ENCODE measurements at regions not wholly inside any gene's neighbourhood (a gene's known extent, or its start where the extent isn't known, plus 50 kb on each side); places are given as distances from the start of the nearest gene placed in this dataset.

- Histone ChIP-seq H3K4me3 (ENCODE audit: low read depth, low read length) (no peak overlapping the region), H3K36me3 (replicated peaks) (no peaks in the 10 kb centered on the region), H3K27ac (no peak overlapping the region), H3K27me3 (replicated peaks) (peaks cover 26% of the 10 kb centered on the region)
- in situ Hi-C loops (cut with HindIII; ENCODE audit: low pct_ligation_motif_present, low sequenced_read_pairs) = no loop called here
- TF ChIP-seq, protein P1, sequence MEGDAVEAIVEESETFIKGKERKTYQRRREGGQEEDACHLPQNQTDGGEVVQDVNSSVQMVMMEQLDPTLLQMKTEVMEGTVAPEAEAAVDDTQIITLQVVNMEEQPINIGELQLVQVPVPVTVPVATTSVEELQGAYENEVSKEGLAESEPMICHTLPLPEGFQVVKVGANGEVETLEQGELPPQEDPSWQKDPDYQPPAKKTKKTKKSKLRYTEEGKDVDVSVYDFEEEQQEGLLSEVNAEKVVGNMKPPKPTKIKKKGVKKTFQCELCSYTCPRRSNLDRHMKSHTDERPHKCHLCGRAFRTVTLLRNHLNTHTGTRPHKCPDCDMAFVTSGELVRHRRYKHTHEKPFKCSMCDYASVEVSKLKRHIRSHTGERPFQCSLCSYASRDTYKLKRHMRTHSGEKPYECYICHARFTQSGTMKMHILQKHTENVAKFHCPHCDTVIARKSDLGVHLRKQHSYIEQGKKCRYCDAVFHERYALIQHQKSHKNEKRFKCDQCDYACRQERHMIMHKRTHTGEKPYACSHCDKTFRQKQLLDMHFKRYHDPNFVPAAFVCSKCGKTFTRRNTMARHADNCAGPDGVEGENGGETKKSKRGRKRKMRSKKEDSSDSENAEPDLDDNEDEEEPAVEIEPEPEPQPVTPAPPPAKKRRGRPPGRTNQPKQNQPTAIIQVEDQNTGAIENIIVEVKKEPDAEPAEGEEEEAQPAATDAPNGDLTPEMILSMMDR (IDR thresholded peaks at IDR 0.05; ENCODE audit: low read depth, low read length, missing control alignments) = no peak
- DNase-seq = no peak
These were observed 105.8 kb upstream of the WNT4 start for GRCh38 chr1:22248746-22249145.

DNA sequence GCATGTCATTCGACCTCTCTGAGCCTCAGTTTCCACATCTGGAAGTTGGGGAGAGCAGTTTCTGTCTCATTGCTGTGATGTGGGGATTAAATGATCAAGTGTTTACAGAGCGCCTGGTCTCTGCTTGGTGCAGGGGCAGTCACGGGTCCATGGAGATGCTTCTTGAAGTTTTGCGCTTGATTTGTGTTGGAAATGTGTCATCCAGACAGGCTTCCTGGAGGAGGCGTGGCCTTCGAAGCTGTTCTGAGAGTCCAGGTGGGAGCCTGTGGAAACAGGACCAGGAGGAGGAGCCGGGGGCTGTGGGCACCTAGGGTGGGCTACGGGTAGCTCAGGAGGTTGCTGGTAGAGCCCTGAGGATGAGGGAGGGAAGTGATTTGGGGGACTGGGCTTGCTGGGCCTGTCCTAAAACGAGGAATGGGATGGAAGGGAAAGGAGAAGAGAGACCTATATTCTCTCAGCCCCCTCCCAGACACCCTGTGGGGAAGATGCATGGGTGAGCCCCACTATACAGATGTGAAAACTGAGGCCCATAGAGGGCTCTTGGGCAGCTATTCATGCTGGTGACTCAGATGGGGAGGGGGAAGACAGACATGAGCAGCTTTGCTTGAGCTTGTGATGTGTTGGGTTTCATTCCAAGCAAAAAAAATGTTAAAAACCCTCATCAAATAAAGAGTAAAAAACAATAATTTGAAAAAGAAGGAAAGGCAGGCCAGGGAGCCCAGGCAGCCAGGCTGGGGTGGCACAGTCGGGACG, 107.2 kb upstream of the WNT4 start:
- TF ChIP-seq, protein P1 (IDR thresholded peaks at IDR 0.05; ENCODE audit: low read depth, low read length, missing control alignments) = no peak
- Histone ChIP-seq H3K4me3 (ENCODE audit: low read depth, low read length) (no peak overlapping the region), H3K36me3 (replicated peaks) (no peaks in the 10 kb centered on the region), H3K27ac (no peak overlapping the region), H3K27me3 (replicated peaks) (peaks cover 26% of the 10 kb centered on the region)
- no peak for DNase-seq
- in situ Hi-C loops (cut with HindIII; ENCODE audit: low pct_ligation_motif_present, low sequenced_read_pairs) = no loop called here

DNA sequence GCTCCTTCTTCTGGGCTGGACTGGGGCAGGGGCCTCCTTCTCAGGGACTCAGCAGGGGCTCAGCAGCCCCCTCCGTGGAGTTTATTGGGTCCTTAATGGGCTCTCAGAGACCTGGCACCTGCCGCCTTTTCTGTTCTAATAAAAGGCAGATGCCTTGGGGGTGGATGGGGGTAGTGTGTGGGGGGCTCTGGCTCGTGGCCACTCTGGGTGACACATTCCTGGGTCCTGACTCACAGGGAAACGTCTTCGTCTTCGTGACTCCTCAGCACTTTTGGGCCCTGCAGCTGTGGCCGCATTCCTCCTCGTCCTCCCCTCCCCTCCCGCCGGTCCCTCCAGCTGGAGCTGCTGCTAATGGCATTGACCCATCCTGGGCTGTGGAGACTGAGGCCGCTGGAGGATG, 107.8 kb upstream of the WNT4 start:
- DNase-seq = no peak
- TF ChIP-seq, protein P1 (IDR thresholded peaks at IDR 0.05; ENCODE audit: low read depth, low read length, missing control alignments) = no peak
- H3K27me3 ChIP-seq (replicated peaks) = peaks cover 26% of the 10 kb centered on the region
- no peak overlapping the region for H3K27ac ChIP-seq
- in situ Hi-C loops (cut with HindIII; ENCODE audit: low pct_ligation_motif_present, low sequenced_read_pairs) = no loop called here
- H3K4me3 ChIP-seq (ENCODE audit: low read depth, low read length) = no peak overlapping the region
- H3K36me3 ChIP-seq (replicated peaks) = no peaks in the 10 kb centered on the region

- in situ Hi-C loops (cut with HindIII; ENCODE audit: low pct_ligation_motif_present, low sequenced_read_pairs) = no loop called here
- no peak for DNase-seq
- Histone ChIP-seq H3K4me3 (ENCODE audit: low read depth, low read length) (no peak overlapping the region), H3K27me3 (replicated peaks) (peaks cover 26% of the 10 kb centered on the region), H3K27ac (no peak overlapping the region), H3K36me3 (replicated peaks) (no peaks in the 10 kb centered on the region)
- TF ChIP-seq, protein P1 (IDR thresholded peaks at IDR 0.05; ENCODE audit: low read depth, low read length, missing control alignments) = no peak
These were observed 109.4 kb upstream of the WNT4 start for GRCh38 chr1:22252251-22252650.

DNA sequence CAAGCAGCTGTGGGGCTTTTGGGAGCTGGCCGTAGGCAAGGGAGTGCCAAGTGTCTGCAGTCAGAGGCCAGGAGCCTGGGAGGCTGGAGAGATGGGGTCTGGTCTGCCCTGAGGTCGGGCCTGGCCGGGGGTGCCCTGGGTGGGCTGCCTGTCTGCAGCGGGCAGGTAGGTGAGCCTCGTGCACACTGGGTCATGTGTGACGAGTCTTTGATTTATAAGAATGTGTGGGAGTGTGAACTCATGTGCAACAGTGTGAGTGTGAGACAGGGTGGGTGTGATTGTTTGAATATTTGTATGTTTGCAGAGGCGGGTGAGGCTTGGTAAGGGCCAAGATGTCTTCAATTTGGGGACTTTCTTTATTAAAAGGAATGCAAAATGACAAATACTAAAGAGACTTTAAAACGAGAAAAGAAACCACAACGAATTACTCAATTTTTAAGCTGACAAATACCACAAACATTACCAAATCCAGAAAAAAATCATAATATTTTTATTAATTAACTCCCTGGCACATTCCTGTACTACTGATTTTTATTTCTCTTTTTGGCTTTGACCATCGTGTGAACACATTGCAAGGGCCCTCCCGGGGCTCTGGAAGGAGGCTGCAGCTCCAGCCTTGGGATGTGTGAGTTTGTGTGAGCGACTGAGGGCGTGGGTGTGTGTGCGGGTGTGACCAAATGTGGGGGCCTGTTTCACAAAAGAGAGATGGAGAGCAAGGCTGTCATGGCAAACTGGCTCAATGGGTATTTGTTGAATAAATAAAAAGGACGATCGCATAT, 110.3 kb upstream of the WNT4 start:
- TF ChIP-seq, protein P1 (IDR thresholded peaks at IDR 0.05; ENCODE audit: low read depth, low read length, missing control alignments) = no peak
- Histone ChIP-seq H3K27ac (no peak overlapping the region), H3K4me3 (ENCODE audit: low read depth, low read length) (no peak overlapping the region), H3K36me3 (replicated peaks) (no peaks in the 10 kb centered on the region), H3K27me3 (replicated peaks) (peaks cover 22% of the 10 kb centered on the region)
- in situ Hi-C loops (cut with HindIII; ENCODE audit: low pct_ligation_motif_present, low sequenced_read_pairs) = no loop called here
- DNase-seq = no peak
